ENCODE measurements at regions not wholly inside any gene's neighbourhood (a gene's known extent, or its start where the extent isn't known, plus 50 kb on each side); places are given as distances from the start of the nearest gene placed in this dataset.

DNA sequence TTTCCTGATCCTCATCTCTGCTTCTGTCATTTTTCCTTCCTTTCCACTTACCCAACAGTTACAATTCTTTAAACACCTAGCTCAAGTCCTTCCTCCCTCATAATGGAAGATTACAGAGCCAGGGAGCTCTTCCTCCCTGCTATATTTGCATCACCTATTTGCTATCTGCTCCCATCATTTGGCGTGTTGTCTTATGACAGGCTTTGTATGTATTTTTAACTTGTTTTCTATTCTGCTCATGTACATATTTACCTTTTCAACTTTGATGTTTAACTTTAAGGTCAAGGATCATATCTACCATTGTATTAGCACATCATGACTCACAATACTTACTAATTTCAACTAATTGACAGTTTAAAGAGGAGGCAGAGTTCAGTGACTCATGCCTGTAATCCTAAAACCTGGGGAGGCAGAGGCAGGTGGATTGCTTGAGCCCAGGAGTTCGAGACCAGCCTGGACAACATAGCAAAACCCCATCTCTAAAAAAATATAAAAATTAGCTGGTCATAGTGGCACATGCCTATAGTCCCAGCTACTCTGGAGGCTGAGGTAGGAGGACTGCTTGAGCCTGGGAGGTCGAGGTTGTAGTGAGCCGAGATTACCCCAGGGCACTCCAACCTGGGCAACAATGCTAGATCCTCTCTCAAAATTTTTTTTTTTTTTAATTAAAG is 92.5 kb upstream of the FOXN2 start:
- TF ChIP-seq POLR2A (IDR thresholded peaks at IDR 0.05; ENCODE audit: low read length) = no peak
- no peak for TF ChIP-seq GATA1 (IDR thresholded peaks at IDR 0.05; ENCODE audit: low read depth, low read length)
